Keratinocyte (primary cell): ENCODE measurements at regions not wholly inside any gene's neighbourhood (a gene's known extent, or its start where the extent isn't known, plus 50 kb on each side); places are given as distances from the start of the nearest gene placed in this dataset.

ENCODE experiments used
- CTCF ChIP-seq, 3 experiments: IDR thresholded peaks in 1 of 3; conservative IDR thresholded peaks in 1 of 3; optimal IDR thresholded peaks in 1 of 3; 2 replicates in 2 of 3; 3 replicates in 1 of 3; pipeline versions ENCODE3 to v1.5.1; 2011; ENCODE audit warnings: low read length in 3 of 3, mild to moderate bottlenecking in 3 of 3, moderate library complexity in 2 of 3, control low read depth in 1 of 3, inconsistent platforms in 1 of 3; ENCODE audit not compliant: insufficient read depth in 2 of 3; ENCODE audit errors: extremely low read depth in 1 of 3
- EZH2 ChIP-seq: IDR thresholded peaks from one replicate; pipeline ENCODE4 v1.6.1; 2012; ENCODE audit warnings: inconsistent platforms, mild to moderate bottlenecking, low read length, moderate library complexity

DNA sequence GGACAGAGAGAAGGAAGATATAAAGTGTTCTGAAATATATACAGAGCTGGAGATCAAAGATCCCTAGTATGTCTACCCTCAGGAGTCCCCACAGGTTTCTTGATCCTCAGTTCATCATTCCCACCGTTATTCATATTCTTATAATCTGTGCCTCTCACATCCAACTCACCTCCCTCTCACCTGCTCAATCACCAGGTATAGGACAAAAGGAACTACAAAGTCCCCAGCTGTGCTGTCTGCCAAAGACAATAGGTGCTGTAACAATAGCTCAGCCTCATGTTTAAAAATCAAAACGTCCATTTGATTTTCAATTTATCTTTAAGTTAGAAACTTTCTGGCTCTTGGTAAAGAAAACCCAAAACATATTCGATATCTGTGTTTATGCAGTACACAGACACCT is 121.1 kb upstream of the PKN2 start:
- no peak for TF ChIP-seq CTCF (optimal IDR thresholded peaks at IDR 0.05 in 1 of 3, IDR thresholded peaks at IDR 0.05 in 1 of 3, conservative IDR thresholded peaks at IDR 0.05 in 1 of 3; ENCODE audit: extremely low read depth in 1 of 3, insufficient read depth in 2 of 3, low read length in 3 of 3)
- no peak for TF ChIP-seq EZH2
